LNCAP (cell line): ENCODE measurements at regions not wholly inside any gene's neighbourhood (a gene's known extent, or its start where the extent isn't known, plus 50 kb on each side); places are given as distances from the start of the nearest gene placed in this dataset.

Source experiments
- CTCF ChIP-seq: fragments of 450-650 bp; IDR thresholded peaks from 2 replicates; pipeline ENCODE4 v1.5.1; 2017; ENCODE audit warnings: mild to moderate bottlenecking

GRCh38 chr3:144544871-144545270 lies 573.2 kb downstream of the DIPK2A start:
- TF ChIP-seq CTCF = no peak

DNA sequence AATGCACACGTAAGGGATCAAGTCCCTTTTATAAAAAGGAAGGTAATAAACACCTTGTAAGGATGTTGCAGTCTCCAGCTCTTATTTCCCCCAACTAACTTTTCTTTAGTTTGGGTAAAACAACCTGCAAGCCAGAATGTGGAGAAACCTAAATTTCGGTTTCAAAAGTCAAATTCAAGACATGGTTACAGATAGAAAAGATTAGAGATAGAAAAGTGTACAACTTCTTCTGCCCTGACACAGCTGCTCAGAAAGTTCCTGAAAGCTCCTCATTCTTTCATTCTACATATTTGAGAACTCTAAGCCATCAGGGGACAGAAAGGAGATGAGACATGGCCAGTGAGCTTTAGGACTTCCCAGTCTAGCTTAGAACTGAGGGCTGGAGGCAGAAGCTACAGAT lies 574.9 kb downstream of the DIPK2A start:
- TF ChIP-seq CTCF = no peak

GRCh38 chr3:144548346-144548745 lies 576.7 kb downstream of the DIPK2A start:
- TF ChIP-seq CTCF = no peak

- TF ChIP-seq CTCF = no peak
Observed at GRCh38 chr3:144549166-144549565, 577.5 kb downstream of the DIPK2A start.

DNA sequence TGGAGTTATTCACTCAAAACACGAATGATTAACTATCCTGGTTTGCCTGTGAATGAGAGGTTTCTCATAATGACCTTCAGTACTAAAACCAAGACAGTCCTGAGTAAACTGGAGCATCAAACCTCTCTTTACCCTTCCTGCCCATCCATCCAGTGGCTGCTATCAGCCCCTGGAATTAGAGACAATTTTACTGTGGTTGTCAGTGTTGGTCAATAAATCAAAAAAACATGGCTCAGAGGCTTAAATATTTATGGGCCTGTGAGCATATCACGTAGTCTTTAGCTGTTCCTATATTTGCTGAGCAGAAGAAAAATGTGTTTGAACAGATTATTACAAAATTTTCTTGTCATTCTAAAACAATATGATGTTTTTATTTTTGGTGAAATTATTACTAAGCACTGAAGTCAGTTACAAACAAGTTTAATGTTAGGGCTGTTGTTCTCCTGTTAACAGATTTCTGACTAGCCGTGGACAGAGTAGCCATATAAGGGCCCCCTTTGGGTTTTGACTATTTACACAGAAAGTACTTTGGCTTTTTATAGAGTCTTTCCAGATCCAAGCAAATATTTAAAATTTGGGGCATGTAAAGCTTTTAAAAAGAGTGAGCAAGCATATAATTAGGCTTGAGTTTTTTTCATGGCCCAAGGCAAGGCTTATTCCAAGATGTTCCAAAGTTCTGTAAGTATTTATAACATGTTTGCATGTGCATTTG lies 580.9 kb downstream of the DIPK2A start:
- no peak for TF ChIP-seq CTCF

DNA sequence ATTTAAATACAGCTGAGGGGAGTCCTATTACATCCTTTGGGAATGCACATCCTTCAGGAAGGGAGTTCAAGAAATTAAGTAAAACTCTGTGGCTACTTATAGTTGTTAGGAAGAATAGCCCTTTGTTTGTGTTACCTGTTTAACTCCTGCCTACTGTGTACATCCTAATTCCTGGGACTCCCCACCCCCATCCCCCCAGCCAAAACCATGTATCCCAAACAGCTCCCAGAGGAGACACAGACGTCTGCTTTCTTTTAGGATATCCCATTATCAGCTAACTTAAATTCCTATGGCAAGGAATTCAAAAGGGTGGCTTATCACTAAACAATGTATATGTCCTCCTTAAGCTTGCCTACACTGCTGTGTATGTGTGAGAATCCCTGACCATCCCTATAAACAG lies 581.7 kb downstream of the DIPK2A start:
- no peak for TF ChIP-seq CTCF

- TF ChIP-seq CTCF = no peak
Observed at GRCh38 chr3:144554889-144555288, 583.3 kb downstream of the DIPK2A start.

- TF ChIP-seq CTCF = no peak
Observed at GRCh38 chr3:144556392-144556791, 584.8 kb downstream of the DIPK2A start.
